ENCODE measurements at regions not wholly inside any gene's neighbourhood (a gene's known extent, or its start where the extent isn't known, plus 50 kb on each side); places are given as distances from the start of the nearest gene placed in this dataset.

- no peak for TF ChIP-seq CTCF (IDR thresholded peaks at IDR 0.05 in 8 of 11, conservative IDR thresholded peaks at IDR 0.05 in 3 of 11)
- TF ChIP-seq POLR2A (IDR thresholded peaks at IDR 0.05) = no peak
Measured at GRCh38 chr5:2212481-2212880, 329.8 kb upstream of the IRX4 start.

Data from spleen (tissue), 7 donors.